ENCODE measurements at regions not wholly inside any gene's neighbourhood (a gene's known extent, or its start where the extent isn't known, plus 50 kb on each side); places are given as distances from the start of the nearest gene placed in this dataset.

- DNase-seq: no peak
These were observed 199.5 kb downstream of the NUAK1 start for GRCh38 chr12:105939181-105939721.

GRCh38 chr12:105942281-105942680, 196.5 kb downstream of the NUAK1 start:
- no peak for DNase-seq

- DNase-seq: no peak
These were observed 195.2 kb downstream of the NUAK1 start for GRCh38 chr12:105943525-105943924.

- DNase-seq: no peak
These were observed 194.1 kb downstream of the NUAK1 start for GRCh38 chr12:105944628-105945027.

GRCh38 chr12:105945880-105946279, 192.9 kb downstream of the NUAK1 start:
- no peak for DNase-seq

- no peak for DNase-seq
These were observed 192.3 kb downstream of the NUAK1 start for GRCh38 chr12:105946493-105946901.

GRCh38 chr12:105947906-105948305, 190.8 kb downstream of the NUAK1 start:
- no peak for DNase-seq

GRCh38 chr12:105948331-105948730, 190.4 kb downstream of the NUAK1 start:
- no peak for DNase-seq

GRCh38 chr12:105949391-105949790, 189.4 kb downstream of the NUAK1 start:
- DNase-seq: no peak

GRCh38 chr12:105951732-105952131, 187.0 kb downstream of the NUAK1 start:
- no peak for DNase-seq

- no peak for DNase-seq
These were observed 183.5 kb downstream of the NUAK1 start for GRCh38 chr12:105954951-105955931.

GRCh38 chr12:105955976-105956375, 182.8 kb downstream of the NUAK1 start:
- DNase-seq: no peak

- DNase-seq: no peak
These were observed 181.9 kb downstream of the NUAK1 start for GRCh38 chr12:105956662-105957457.

GRCh38 chr12:105960319-105961083, 178.3 kb downstream of the NUAK1 start:
- no peak for DNase-seq

GRCh38 chr12:105961821-105962671, 176.7 kb downstream of the NUAK1 start:
- DNase-seq: no peak

GRCh38 chr12:105967038-105967776, 171.5 kb downstream of the NUAK1 start:
- DNase-seq: no peak

- no peak for DNase-seq
These were observed 170.7 kb downstream of the NUAK1 start for GRCh38 chr12:105968025-105968424.

GRCh38 chr12:105970885-105971284, 167.9 kb downstream of the NUAK1 start:
- no peak for DNase-seq

- DNase-seq: no peak
These were observed 164.0 kb downstream of the NUAK1 start for GRCh38 chr12:105974738-105975137.

GRCh38 chr12:105975351-105975750, 163.4 kb downstream of the NUAK1 start:
- no peak for DNase-seq

GRCh38 chr12:105977236-105977635, 161.5 kb downstream of the NUAK1 start:
- DNase-seq: no peak

Measured in CD4-positive, alpha-beta T cell treated with Interleukin-12 subunit alpha and Interleukin-12 subunit beta, for 1 hour (primary cell).